Spleen (tissue), 7 donors: ENCODE measurements at regions not wholly inside any gene's neighbourhood (a gene's known extent, or its start where the extent isn't known, plus 50 kb on each side); places are given as distances from the start of the nearest gene placed in this dataset.

Experiments
- CTCF ChIP-seq, 11 experiments: fragments of 200-600 bp in 7 of 11; fragments of 450-650 bp in 4 of 11; sonication (generic) in 4 of 11; IDR thresholded peaks in 8 of 11; conservative IDR thresholded peaks in 3 of 11; 1 replicate in 7 of 11; 2 replicates in 4 of 11; pipeline versions ENCODE4 v1.4.0 to v1.8.0; 2016 to 2021; ENCODE audit warnings: antibody characterized with exemption in 11 of 11, inconsistent platforms in 4 of 11, mild to moderate bottlenecking in 1 of 11
- POLR2A ChIP-seq, 3 donors: fragments of 450-650 bp; IDR thresholded peaks; one replicate each; pipeline ENCODE4 v1.5.1; 2017; ENCODE audit warnings: antibody characterized with exemption in 3 of 3, mild to moderate bottlenecking in 1 of 3
- donor health status: DM: no; HTN: no; CAD: no; lungs with moderate emphysema.
- donor health status: DM: no; HTN: no; CAD: no.
- donor health status: DM: no; HTN: no; CAD: no.

GRCh38 chr2:8268172-8268783 lies 413.6 kb upstream of the ID2 start:
- TF ChIP-seq POLR2A (IDR thresholded peaks at IDR 0.05) (no peak), CTCF (IDR thresholded peaks at IDR 0.05 in 8 of 11, conservative IDR thresholded peaks at IDR 0.05 in 3 of 11) (no peak)
